IPS-20b (cell line): ENCODE measurements at regions not wholly inside any gene's neighbourhood (a gene's known extent, or its start where the extent isn't known, plus 50 kb on each side); places are given as distances from the start of the nearest gene placed in this dataset.

Experiments
- H3K27ac ChIP-seq: one replicate; pipeline ENCODE4 v1.5.1; 2013; ENCODE audit warnings: low read length
- H3K27me3 ChIP-seq: 2 replicates; pipeline ENCODE4 v1.6.1; 2013; ENCODE audit warnings: mild to moderate bottlenecking, low read length, inconsistent platforms; ENCODE audit not compliant: insufficient read depth
- H3K36me3 ChIP-seq: 2 replicates; pipeline ENCODE4 v1.6.1; 2013; ENCODE audit warnings: low read depth, mild to moderate bottlenecking, inconsistent platforms, low read length, moderate library complexity; ENCODE audit not compliant: insufficient read depth
- H3K4me1 ChIP-seq: 2 replicates; pipeline ENCODE4 v1.6.1; 2013; ENCODE audit warnings: mild to moderate bottlenecking, control low read depth, inconsistent platforms, low read length, moderate library complexity; ENCODE audit not compliant: insufficient read depth
- H3K4me3 ChIP-seq: 2 replicates; pipeline ENCODE4 v1.5.1; 2013; ENCODE audit warnings: mild to moderate bottlenecking, low read length, inconsistent platforms
- H3K9ac ChIP-seq: 2 replicates; pipeline ENCODE4 v1.6.1; 2013; ENCODE audit warnings: low read depth, mild to moderate bottlenecking, inconsistent platforms, low read length, moderate library complexity
- H3K9me3 ChIP-seq: 2 replicates; pipeline ENCODE4 v1.6.1; 2013; ENCODE audit warnings: mild to moderate bottlenecking, low read depth, low read length, inconsistent platforms; ENCODE audit not compliant: insufficient read depth

- Histone ChIP-seq H3K27ac (no peak overlapping the region), H3K27me3 (no peaks in the 10 kb centered on the region), H3K36me3 (no peaks in the 10 kb centered on the region), H3K9me3 (no peaks in the 10 kb centered on the region), H3K9ac (no peak overlapping the region), H3K4me1 (no peaks in the 10 kb centered on the region; the same call in 1 of the 2 replicates), H3K4me3 (no peak overlapping the region)
Observed at GRCh38 chr13:106623799-106624460, 56.0 kb upstream of the ARGLU1 start.

GRCh38 chr13:106621833-106622232 lies 53.9 kb upstream of the ARGLU1 start:
- Histone ChIP-seq H3K36me3 (no peaks in the 10 kb centered on the region), H3K27me3 (no peaks in the 10 kb centered on the region), H3K9me3 (no peaks in the 10 kb centered on the region), H3K4me3 (no peak overlapping the region), H3K9ac (no peak overlapping the region), H3K4me1 (no peaks in the 10 kb centered on the region; the same call in 1 of the 2 replicates), H3K27ac (no peak overlapping the region)

- Histone ChIP-seq H3K27me3 (no peaks in the 10 kb centered on the region), H3K36me3 (no peaks in the 10 kb centered on the region), H3K4me1 (no peaks in the 10 kb centered on the region; the same call in 1 of the 2 replicates), H3K9ac (no peak overlapping the region), H3K4me3 (no peak overlapping the region), H3K27ac (no peak overlapping the region), H3K9me3 (no peaks in the 10 kb centered on the region)
Observed at GRCh38 chr13:106619688-106620555, 52.0 kb upstream of the ARGLU1 start.
